GM12875 (cell line): ENCODE measurements at regions not wholly inside any gene's neighbourhood (a gene's known extent, or its start where the extent isn't known, plus 50 kb on each side); places are given as distances from the start of the nearest gene placed in this dataset.

ENCODE experiments used
- H3K4me3 ChIP-seq: one replicate; pipeline ENCODE4 v1.5.1; 2011; ENCODE audit warnings: low read depth, low read length, control low read depth
- CTCF ChIP-seq: IDR thresholded peaks from 2 replicates; pipeline ENCODE4 v1.5.1; 2011; ENCODE audit warnings: low read depth, mild to moderate bottlenecking, control low read depth, inconsistent platforms, low read length, moderate library complexity, borderline replicate concordance; ENCODE audit not compliant: insufficient read depth

DNA sequence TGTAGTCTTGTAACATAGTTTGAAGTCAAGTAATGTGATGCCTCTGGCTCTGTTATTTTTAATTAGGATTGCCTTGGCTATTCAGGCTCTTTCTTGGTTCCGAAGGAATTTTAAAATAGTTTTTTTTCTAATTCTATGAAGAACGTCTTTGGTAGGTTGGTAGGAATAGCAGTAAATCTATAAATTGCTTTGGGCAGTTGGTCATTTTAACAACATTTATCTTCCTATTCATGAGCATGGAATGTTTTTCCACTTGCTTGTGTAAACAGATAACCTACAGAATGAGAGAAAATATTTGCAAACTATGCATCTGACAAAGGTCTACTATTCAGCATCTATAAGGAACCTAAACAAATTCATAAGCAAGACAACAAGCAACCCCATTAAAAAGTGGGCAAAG lies 173.2 kb upstream of the TRPC7 start:
- no peak overlapping the region for H3K4me3 ChIP-seq
- no peak for TF ChIP-seq CTCF

DNA sequence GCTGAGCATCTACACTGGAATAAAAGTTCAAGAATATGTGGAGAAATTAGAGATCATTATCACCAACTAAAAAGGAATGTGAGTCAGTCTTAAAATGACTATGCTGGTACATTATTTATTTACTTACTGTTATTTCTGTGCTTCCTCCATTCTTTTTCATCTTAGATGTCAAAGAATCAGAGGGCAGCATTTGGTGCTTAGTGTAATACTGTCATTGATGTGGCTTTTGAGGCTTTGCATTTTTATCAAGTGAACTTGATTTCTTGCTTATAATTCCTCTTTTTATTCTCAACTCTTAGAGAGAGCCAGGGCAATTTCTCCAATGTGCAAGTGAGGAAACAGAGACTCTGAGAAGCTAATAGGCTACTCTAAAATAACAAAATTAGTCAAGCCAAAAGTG lies 163.7 kb upstream of the TRPC7 start:
- no peak overlapping the region for H3K4me3 ChIP-seq
- no peak for TF ChIP-seq CTCF

GRCh38 chr5:136528481-136529030 lies 163.2 kb upstream of the TRPC7 start:
- no peak for TF ChIP-seq CTCF
- H3K4me3 ChIP-seq, result no peak overlapping the region

GRCh38 chr5:136527311-136527710 lies 162.0 kb upstream of the TRPC7 start:
- H3K4me3 ChIP-seq, result no peak overlapping the region
- TF ChIP-seq CTCF, result no peak

GRCh38 chr5:136526791-136527190 lies 161.4 kb upstream of the TRPC7 start:
- H3K4me3 ChIP-seq, result no peak overlapping the region
- TF ChIP-seq CTCF, result no peak

GRCh38 chr5:136526021-136526420 lies 160.7 kb upstream of the TRPC7 start:
- no peak for TF ChIP-seq CTCF

GRCh38 chr5:136525597-136525996 lies 160.3 kb upstream of the TRPC7 start:
- no peak for TF ChIP-seq CTCF

More at GRCh38 chr5:136526021-136526420, 160.7 kb upstream of the TRPC7 start:
- H3K4me3 ChIP-seq, result no peak overlapping the region

More at GRCh38 chr5:136525597-136525996, 160.3 kb upstream of the TRPC7 start:
- no peak overlapping the region for H3K4me3 ChIP-seq
